ENCODE measurements at regions not wholly inside any gene's neighbourhood (a gene's known extent, or its start where the extent isn't known, plus 50 kb on each side); places are given as distances from the start of the nearest gene placed in this dataset.

- TF ChIP-seq ZSCAN20 (CRISPR knock-in tag; IDR thresholded peaks at IDR 0.05; ENCODE audit: borderline replicate concordance) (no peak), ZNF263 (CRISPR knock-in tag; IDR thresholded peaks at IDR 0.05) (no peak)
Observed at GRCh38 chr1:106972074-106972473, 84.4 kb upstream of the PRMT6 start.
